DND-41 (cell line): ENCODE measurements at regions not wholly inside any gene's neighbourhood (a gene's known extent, or its start where the extent isn't known, plus 50 kb on each side); places are given as distances from the start of the nearest gene placed in this dataset.

Experiments used
- CTCF ChIP-seq: IDR thresholded peaks from 2 replicates; pipeline ENCODE4 v1.5.1; 2012; ENCODE audit warnings: borderline replicate concordance, low read length, moderate library complexity, mild to moderate bottlenecking; ENCODE audit not compliant: poor library complexity, severe bottlenecking; ENCODE audit errors: extremely low read depth
- EZH2 ChIP-seq: IDR thresholded peaks from 3 replicates; pipeline ENCODE4 v1.6.1; 2012; ENCODE audit warnings: borderline replicate concordance, low read depth, mild to moderate bottlenecking, moderate library complexity, low read length, inconsistent platforms; ENCODE audit not compliant: severe bottlenecking

- TF ChIP-seq CTCF (no peak), EZH2 (no peak)
Measured at GRCh38 chr9:75369989-75370388, 281.7 kb downstream of the OSTF1 start.
